Mesenchymal stem cell (in vitro differentiated cells and primary cell): ENCODE measurements at regions not wholly inside any gene's neighbourhood (a gene's known extent, or its start where the extent isn't known, plus 50 kb on each side); places are given as distances from the start of the nearest gene placed in this dataset.

Experiments used
- DNase-seq: peaks from one replicate; pipeline ENCODE4 v3.0.0-alpha.2; 2013
- H2AFZ ChIP-seq: one replicate; pipeline ENCODE4 v1.6.1; 2013; ENCODE audit warnings: low read depth, mild to moderate bottlenecking, control low read depth, inconsistent platforms, low read length, moderate library complexity
- H2AK5ac ChIP-seq: 2 replicates; pipeline ENCODE4 v1.6.1; 2013; ENCODE audit warnings: low read length, moderate library complexity, mild to moderate bottlenecking, inconsistent platforms; ENCODE audit not compliant: severe bottlenecking
- H2BK120ac ChIP-seq: one replicate; pipeline ENCODE4 v1.6.1; 2013; ENCODE audit warnings: low read depth, mild to moderate bottlenecking, inconsistent platforms, low read length, moderate library complexity
- H2BK12ac ChIP-seq, 2 experiments: one replicate each; pipeline ENCODE4 v1.6.1; 2013; ENCODE audit warnings: inconsistent platforms in 2 of 2, low read length in 2 of 2, mild to moderate bottlenecking in 2 of 2, moderate library complexity in 2 of 2, control low read depth in 1 of 2
- H2BK15ac ChIP-seq: one replicate; pipeline ENCODE4 v1.6.1; 2013; ENCODE audit warnings: mild to moderate bottlenecking, low read depth, inconsistent platforms; ENCODE audit not compliant: poor library complexity, severe bottlenecking
- H2BK5ac ChIP-seq: 2 replicates; pipeline ENCODE4 v1.6.1; 2013; ENCODE audit warnings: low read depth, mild to moderate bottlenecking, low read length, control low read depth, inconsistent platforms; ENCODE audit not compliant: poor library complexity, severe bottlenecking
- H3K14ac ChIP-seq, 2 experiments: one replicate each; pipeline ENCODE4 v1.6.1; 2013; ENCODE audit warnings: inconsistent platforms in 2 of 2, low read length in 2 of 2, control low read depth in 1 of 2, mild to moderate bottlenecking in 1 of 2, moderate library complexity in 1 of 2
- H3K18ac ChIP-seq, 2 experiments: one replicate each; pipeline ENCODE4 v1.6.1; 2013; ENCODE audit warnings: inconsistent platforms in 2 of 2, low read length in 2 of 2, control low read depth in 1 of 2, low read depth in 1 of 2, mild to moderate bottlenecking in 1 of 2
- H3K23ac ChIP-seq, 2 experiments: one replicate each; pipeline ENCODE4 v1.6.1; 2013; ENCODE audit warnings: inconsistent platforms in 2 of 2, low read length in 2 of 2, mild to moderate bottlenecking in 2 of 2, moderate library complexity in 2 of 2, control low read depth in 1 of 2
- H3K27ac ChIP-seq: 2 replicates; pipeline ENCODE4 v1.5.1; 2013; ENCODE audit warnings: mild to moderate bottlenecking, moderate library complexity, low read length, control low read depth, inconsistent platforms; ENCODE audit not compliant: poor library complexity, severe bottlenecking
- H3K27me3 ChIP-seq, 2 experiments: 2 replicates each; pipeline versions ENCODE4 v1.6.1 to v1.7.0; 2013; ENCODE audit warnings: low read length in 2 of 2, mild to moderate bottlenecking in 2 of 2, moderate library complexity in 2 of 2, control low read depth in 1 of 2, inconsistent platforms in 1 of 2; ENCODE audit not compliant: control insufficient read depth in 1 of 2, insufficient read depth in 1 of 2
- H3K36me3 ChIP-seq, 2 experiments: 2 replicates each; pipeline versions ENCODE4 v1.6.1 to v1.7.0; 2013; ENCODE audit warnings: low read length in 2 of 2, control low read depth in 1 of 2, inconsistent platforms in 1 of 2, low read depth in 1 of 2, mild to moderate bottlenecking in 1 of 2; ENCODE audit not compliant: insufficient read depth in 2 of 2, control insufficient read depth in 1 of 2
- H3K4ac ChIP-seq, 2 experiments: one replicate each; pipeline ENCODE4 v1.6.1; 2013; ENCODE audit warnings: inconsistent platforms in 2 of 2, low read length in 2 of 2, mild to moderate bottlenecking in 2 of 2, moderate library complexity in 2 of 2, control low read depth in 1 of 2, low read depth in 1 of 2
- H3K4me1 ChIP-seq: 2 replicates; pipeline ENCODE4 v1.6.1; 2013; ENCODE audit warnings: low read depth, low read length, control low read depth; ENCODE audit not compliant: control insufficient read depth, insufficient read depth
- H3K4me2 ChIP-seq: 2 replicates; pipeline ENCODE4 v1.6.1; 2013; ENCODE audit warnings: low read length, mild to moderate bottlenecking, inconsistent platforms; ENCODE audit not compliant: poor library complexity, severe bottlenecking
- H3K4me3 ChIP-seq, 2 experiments: 2 replicates each; pipeline versions ENCODE4 v1.5.1 to v1.7.0; 2013; ENCODE audit warnings: low read length in 2 of 2, mild to moderate bottlenecking in 2 of 2, control low read depth in 1 of 2, low read depth in 1 of 2; ENCODE audit not compliant: insufficient read depth in 1 of 2
- H3K79me1 ChIP-seq: replicated peaks from 2 replicates; pipeline ENCODE4 v1.6.1; 2013; ENCODE audit warnings: mild to moderate bottlenecking, control low read depth, low read length, inconsistent platforms; ENCODE audit not compliant: poor library complexity, severe bottlenecking
- H3K9ac ChIP-seq: 2 replicates; pipeline ENCODE4 v1.7.0; 2013; ENCODE audit warnings: mild to moderate bottlenecking, low read length, moderate library complexity
- H3K9me3 ChIP-seq: 2 replicates; pipeline ENCODE4 v1.7.0; 2013; ENCODE audit warnings: mild to moderate bottlenecking, low read length; ENCODE audit not compliant: control insufficient read depth
- H4K8ac ChIP-seq: one replicate; pipeline ENCODE4 v1.6.1; 2013; ENCODE audit warnings: inconsistent platforms, mild to moderate bottlenecking, low read length, moderate library complexity
- H4K91ac ChIP-seq: one replicate; pipeline ENCODE4 v1.6.1; 2013; ENCODE audit warnings: mild to moderate bottlenecking, low read length, inconsistent platforms
- WGBS: methylation state at CpG from one replicate; pipeline ENCODE4 v1.1.7; 2013; ENCODE audit warnings: mixed read lengths; 5-methylcytosine and 5-hydroxymethylcytosine counted together

DNA sequence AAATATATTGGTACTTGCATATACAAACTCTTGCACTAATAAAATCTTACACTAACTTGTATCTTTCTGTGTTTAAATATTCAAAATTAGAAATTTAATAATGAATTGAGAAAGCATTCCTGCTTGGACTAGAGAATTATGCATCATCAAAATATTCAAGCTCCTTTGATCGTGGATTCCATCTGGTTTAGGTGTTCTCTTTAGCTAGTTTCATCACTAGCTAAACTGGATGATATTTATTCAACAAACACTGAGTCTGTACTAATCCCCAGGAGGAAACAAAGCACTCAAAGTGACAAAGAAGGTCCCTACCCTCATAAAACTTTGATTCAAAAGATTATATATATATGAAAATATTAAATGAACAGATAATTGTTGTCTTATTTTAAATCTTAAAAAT lies 1360.9 kb upstream of the ALCAM start:
- Histone ChIP-seq H3K27me3 (no peaks in the 10 kb centered on the region), H3K4me3 (no peak overlapping the region), H3K9ac (no peak overlapping the region), H2BK12ac (no peak overlapping the region), H3K9me3 (no peaks in the 10 kb centered on the region), H3K4ac (no peak overlapping the region), H4K8ac (no peak overlapping the region), H3K27ac (no peak overlapping the region), H4K91ac (no peak overlapping the region), H3K36me3 (no peaks in the 10 kb centered on the region), H3K79me1 (no peaks in the 10 kb centered on the region), H3K4me1 (no peaks in the 10 kb centered on the region), H3K23ac (no peak overlapping the region), H2AK5ac (no peak overlapping the region), H2BK5ac (no peak overlapping the region), H3K4me2 (no peak overlapping the region), H3K14ac (no peak overlapping the region), H2BK15ac (no peak overlapping the region), H3K18ac (no peak overlapping the region), H2BK120ac (no peak overlapping the region), H2AFZ (no peak overlapping the region)
- WGBS: no CpG with 5 or more reads among the region's 1 CpG
- DNase-seq: no peak

DNA sequence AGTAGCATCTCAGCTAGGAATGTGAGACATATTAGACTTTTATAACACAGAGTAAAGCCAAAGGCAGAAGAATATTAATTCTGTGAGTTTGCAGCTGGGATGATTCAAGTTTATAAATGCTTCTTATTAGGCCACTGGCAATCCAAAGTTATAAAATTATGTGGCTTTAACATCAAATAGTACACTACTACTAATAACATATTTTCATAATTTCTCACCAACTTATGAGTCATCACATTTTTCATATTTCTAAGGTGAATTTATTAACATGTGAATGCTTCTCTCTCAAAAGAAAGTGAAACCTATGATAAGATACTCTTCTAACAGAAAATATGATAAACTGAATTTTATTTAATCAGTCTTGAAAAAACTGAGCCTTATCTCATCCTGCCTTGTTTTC lies 1348.2 kb upstream of the ALCAM start:
- H2AK5ac ChIP-seq: no peak overlapping the region
- H3K27me3 ChIP-seq: no peaks in the 10 kb centered on the region
- H3K4me3 ChIP-seq: no peak overlapping the region
- H3K79me1 ChIP-seq: no peaks in the 10 kb centered on the region
- no peaks in the 10 kb centered on the region for H3K36me3 ChIP-seq
- H3K9ac ChIP-seq: no peak overlapping the region
- H3K4me2 ChIP-seq: no peak overlapping the region
- H3K4me1 ChIP-seq: no peaks in the 10 kb centered on the region
- H4K8ac ChIP-seq: no peak overlapping the region
- H2BK15ac ChIP-seq: no peak overlapping the region
- H3K14ac ChIP-seq: no peak overlapping the region
- H2BK5ac ChIP-seq: no peak overlapping the region
- peaks cover 9% of the 10 kb centered on the region for H3K9me3 ChIP-seq
- no peak overlapping the region for H3K4ac ChIP-seq
- DNase-seq: no peak
- no peak overlapping the region for H3K18ac ChIP-seq
- no peak overlapping the region for H3K27ac ChIP-seq
- no peak overlapping the region for H4K91ac ChIP-seq
- H2BK120ac ChIP-seq: no peak overlapping the region
- no peak overlapping the region for H2AFZ ChIP-seq
- no peak overlapping the region for H2BK12ac ChIP-seq
- H3K23ac ChIP-seq: no peak overlapping the region

DNA sequence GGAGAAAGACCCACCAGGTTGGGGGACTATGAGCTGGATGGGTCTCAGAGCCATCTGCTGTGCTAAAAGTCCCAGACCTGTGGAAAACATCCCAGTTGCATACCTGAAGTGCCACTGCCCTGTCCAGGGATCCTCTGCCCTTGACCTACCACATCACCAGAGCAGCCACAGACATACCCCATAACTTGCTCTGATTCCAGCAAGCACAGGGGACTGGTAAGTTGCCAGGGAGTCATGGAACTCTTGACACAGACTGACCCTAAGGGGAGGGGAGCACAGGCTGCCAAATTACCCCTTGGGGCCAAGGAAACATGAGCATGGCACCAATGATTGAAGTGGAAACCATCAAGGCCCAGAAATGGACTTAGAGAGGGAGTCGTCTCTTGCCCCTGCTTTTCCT lies 1335.1 kb upstream of the ALCAM start:
- H3K79me1 ChIP-seq: no peaks in the 10 kb centered on the region
- WGBS: 73% methylated on average over 1 of the region's 1 CpG
- peaks cover 4% of the 10 kb centered on the region for H3K4me1 ChIP-seq
- H2AFZ ChIP-seq: no peak overlapping the region
- no peak overlapping the region for H3K4me2 ChIP-seq
- no peaks in the 10 kb centered on the region for H3K27me3 ChIP-seq
- H2AK5ac ChIP-seq: peak overlapping the region; percentile 98
- H3K9ac ChIP-seq: no peak overlapping the region
- no peak overlapping the region for H4K8ac ChIP-seq
- peak overlapping the region in 1 of 2 experiments; percentile 39 for H2BK12ac ChIP-seq
- no peaks in the 10 kb centered on the region for H3K36me3 ChIP-seq
- no peak overlapping the region for H3K4me3 ChIP-seq
- H3K14ac ChIP-seq: no peak overlapping the region
- no peak for DNase-seq
- H2BK120ac ChIP-seq: no peak overlapping the region
- H3K23ac ChIP-seq: no peak overlapping the region
- H3K27ac ChIP-seq: peak overlapping the region; percentile 82
- no peak overlapping the region for H2BK15ac ChIP-seq
- H2BK5ac ChIP-seq: no peak overlapping the region
- no peak overlapping the region for H3K4ac ChIP-seq
- H3K9me3 ChIP-seq: peaks cover 20% of the 10 kb centered on the region
- H3K18ac ChIP-seq: no peak overlapping the region
- H4K91ac ChIP-seq: no peak overlapping the region

- Histone ChIP-seq H3K27ac (peak overlapping the region; percentile 82), H2BK15ac (no peak overlapping the region), H3K36me3 (no peaks in the 10 kb centered on the region), H3K4ac (no peak overlapping the region), H3K4me1 (peaks cover 4% of the 10 kb centered on the region), H4K91ac (no peak overlapping the region), H3K79me1 (no peaks in the 10 kb centered on the region), H3K18ac (no peak overlapping the region), H3K9me3 (peaks cover 20% of the 10 kb centered on the region), H2BK5ac (no peak overlapping the region), H2AFZ (no peak overlapping the region), H2AK5ac (no peak overlapping the region), H2BK120ac (no peak overlapping the region), H3K9ac (no peak overlapping the region), H3K4me3 (no peak overlapping the region), H3K23ac (no peak overlapping the region), H4K8ac (no peak overlapping the region), H3K14ac (no peak overlapping the region), H3K27me3 (no peaks in the 10 kb centered on the region), H2BK12ac (no peak overlapping the region), H3K4me2 (no peak overlapping the region)
- peak; percentile 10 for DNase-seq
These were observed 1334.4 kb upstream of the ALCAM start for GRCh38 chr3:104032283-104032682.
